Fibroblast of lung (primary cell): ENCODE measurements at regions not wholly inside any gene's neighbourhood (a gene's known extent, or its start where the extent isn't known, plus 50 kb on each side); places are given as distances from the start of the nearest gene placed in this dataset.

Experiments used
- CTCF ChIP-seq, 2 donors: IDR thresholded peaks in 1 of 2; conservative IDR thresholded peaks in 1 of 2; 1 replicate in 1 of 2; 2 replicates in 1 of 2; pipeline ENCODE4 v1.5.1; 2011 to 2012; ENCODE audit warnings: low read length in 2 of 2, control low read depth in 1 of 2, inconsistent platforms in 1 of 2, low read depth in 1 of 2, mild to moderate bottlenecking in 1 of 2
- EZH2 ChIP-seq: IDR thresholded peaks from 2 replicates; pipeline ENCODE4 v1.5.1; 2012; ENCODE audit warnings: low read length, control low read depth, mild to moderate bottlenecking; ENCODE audit errors: missing control alignments

- TF ChIP-seq EZH2 = no peak
- TF ChIP-seq CTCF (conservative IDR thresholded peaks at IDR 0.05 in 1 of 2, IDR thresholded peaks at IDR 0.05 in 1 of 2; ENCODE audit: low read depth in 1 of 2, low read length in 2 of 2) = no peak
Measured at GRCh38 chr4:74674750-74675149, 119.6 kb downstream of the BTC start.
